H1 (cell line): ENCODE measurements at regions not wholly inside any gene's neighbourhood (a gene's known extent, or its start where the extent isn't known, plus 50 kb on each side); places are given as distances from the start of the nearest gene placed in this dataset.

ENCODE experiments used
- CTCF ChIA-PET: fragments of 300-600 bp; sonication (Branson Sonifier 250); formaldehyde crosslinking; loops from one replicate; lab custom pipeline; 2021; ENCODE audit not compliant: partially characterized antibody; lab: Charles Lee
- POLR2A ChIA-PET: fragments of 300-600 bp; sonication (Branson Sonifier 250); formaldehyde crosslinking; loops from one replicate; lab custom pipeline; 2021; ENCODE audit warnings: inconsistent platforms; ENCODE audit not compliant: partially characterized antibody; lab: Charles Lee
- DNase-seq, 2 experiments: peaks; one replicate each; pipeline versions ENCODE4 v3.0.0 to v3.0.0-alpha.2; 2010 to 2022; ENCODE audit warnings: low spot score in 2 of 2, low read depth in 1 of 2, mixed read lengths in 1 of 2
- FAIRE-seq: peaks from 2 replicates; lab custom pipeline; 2011; peaks lifted over from hg19 to GRCh38; lab: Jason Lieb, UNC
- H2AFZ ChIP-seq: 2 replicates; pipeline ENCODE4 v1.8.1; 2012; ENCODE audit warnings: low read length, inconsistent platforms
- H2AK5ac ChIP-seq: 2 replicates; pipeline ENCODE4 v1.6.1; 2013; ENCODE audit warnings: low read depth, low read length
- H2BK120ac ChIP-seq: replicated peaks from 2 replicates; pipeline ENCODE3; 2013; ENCODE audit warnings: low read depth, low read length, inconsistent platforms
- H2BK12ac ChIP-seq: 2 replicates; pipeline ENCODE4 v1.6.1; 2013; ENCODE audit warnings: low read depth, low read length
- H2BK15ac ChIP-seq: 2 replicates; pipeline ENCODE4 v1.6.1; 2013; ENCODE audit warnings: low read length
- H2BK20ac ChIP-seq: 2 replicates; pipeline ENCODE4 v1.6.1; 2013; ENCODE audit warnings: low read length
- H2BK5ac ChIP-seq: 2 replicates; pipeline ENCODE4 v1.6.1; 2013; ENCODE audit warnings: low read depth, low read length
- H3K14ac ChIP-seq: 2 replicates; pipeline ENCODE4 v1.6.1; 2013; ENCODE audit warnings: inconsistent platforms; ENCODE audit not compliant: insufficient read length
- H3K18ac ChIP-seq: 2 replicates; pipeline ENCODE4 v1.6.1; 2013; ENCODE audit warnings: low read length; ENCODE audit errors: extremely low read depth
- H3K23ac ChIP-seq: 2 replicates; pipeline ENCODE4 v1.6.1; 2013; ENCODE audit warnings: inconsistent platforms; ENCODE audit not compliant: insufficient read length
- H3K23me2 ChIP-seq: 2 replicates; pipeline ENCODE4 v1.6.1; 2013; ENCODE audit warnings: low read depth, low read length
- H3K27ac ChIP-seq: 2 replicates; pipeline ENCODE4 v1.6.1; 2011; ENCODE audit warnings: low read depth, low read length, inconsistent platforms
- H3K27me3 ChIP-seq, 4 experiments: replicated peaks in 1 of 4; 1 replicate in 1 of 4; 2 replicates in 3 of 4; pipeline versions ENCODE4 v1.6.1 to v1.8.1; 2011 to 2013; ENCODE audit warnings: low read length in 3 of 4, mild to moderate bottlenecking in 3 of 4, inconsistent platforms in 2 of 4, mixed read lengths in 2 of 4, moderate library complexity in 1 of 4; ENCODE audit not compliant: control insufficient read depth in 3 of 4, insufficient read depth in 3 of 4; ENCODE audit errors: extremely low read depth in 1 of 4
- H3K36me3 ChIP-seq, 4 experiments: 2 replicates each; pipeline versions ENCODE4 v1.6.1 to v1.8.1; 2011 to 2013; ENCODE audit warnings: mild to moderate bottlenecking in 4 of 4, low read length in 3 of 4, moderate library complexity in 2 of 4, control low read depth in 1 of 4, inconsistent platforms in 1 of 4; ENCODE audit not compliant: insufficient read depth in 4 of 4, control insufficient read depth in 2 of 4
- H3K4ac ChIP-seq: replicated peaks from 2 replicates; pipeline ENCODE3; 2013; ENCODE audit warnings: low read length, low read depth, mixed read lengths, inconsistent platforms; ENCODE audit not compliant: insufficient read length
- H3K4me1 ChIP-seq, 4 experiments: replicated peaks in 1 of 4; 1 replicate in 1 of 4; 2 replicates in 3 of 4; pipeline versions ENCODE4 v1.6.1 to v1.8.1; 2011 to 2013; ENCODE audit warnings: low read length in 3 of 4, inconsistent platforms in 2 of 4, mixed read lengths in 1 of 4; ENCODE audit not compliant: insufficient read depth in 4 of 4, control insufficient read depth in 3 of 4
- H3K4me2 ChIP-seq, 2 experiments: 2 replicates each; pipeline versions ENCODE4 v1.6.1 to v1.8.1; 2011 to 2013; ENCODE audit warnings: low read depth in 2 of 2, low read length in 2 of 2, control low read depth in 1 of 2, inconsistent platforms in 1 of 2, mild to moderate bottlenecking in 1 of 2; ENCODE audit not compliant: insufficient read depth in 1 of 2
- H3K4me3 ChIP-seq, 4 experiments: fragments of 200-600, 300-600 bp in 1 of 4; sonication (generic), shearing (Covaris generic), sonication (Bioruptor Twin) in 1 of 4; 2 replicates each; pipeline versions ENCODE4 v1.5.1 to v1.8.1; 2011 to 2016; ENCODE audit warnings: low read length in 4 of 4, low read depth in 3 of 4, control low read depth in 2 of 4, inconsistent platforms in 2 of 4, mild to moderate bottlenecking in 2 of 4, mixed read lengths in 1 of 4, moderate library complexity in 1 of 4; ENCODE audit not compliant: insufficient read depth in 2 of 4; ENCODE audit errors: extremely low read depth in 1 of 4
- H3K56ac ChIP-seq: replicated peaks from 2 replicates; pipeline ENCODE3; 2013; ENCODE audit warnings: low read depth, mild to moderate bottlenecking, mixed read lengths, low read length, inconsistent platforms; ENCODE audit not compliant: insufficient read length
- H3K79me1 ChIP-seq: 2 replicates; pipeline ENCODE4 v1.6.1; 2013; ENCODE audit warnings: low read depth, low read length, control low read depth
- H3K79me2 ChIP-seq, 2 experiments: 2 replicates each; pipeline versions ENCODE4 v1.6.1 to v1.8.1; 2012 to 2013; ENCODE audit warnings: low read length in 2 of 2, mild to moderate bottlenecking in 2 of 2, inconsistent platforms in 1 of 2; ENCODE audit not compliant: insufficient read depth in 2 of 2, control insufficient read depth in 1 of 2
- H3K9ac ChIP-seq, 4 experiments: replicated peaks in 1 of 4; 1 replicate in 1 of 4; 2 replicates in 3 of 4; pipeline versions ENCODE4 v1.6.1 to v1.8.1; 2011 to 2013; ENCODE audit warnings: low read depth in 3 of 4, low read length in 3 of 4, control low read depth in 2 of 4, mild to moderate bottlenecking in 2 of 4, moderate library complexity in 2 of 4, inconsistent platforms in 1 of 4; ENCODE audit errors: extremely low read depth in 1 of 4
- H3K9me3 ChIP-seq, 2 experiments: 2 replicates each; pipeline versions ENCODE4 v1.6.1 to v1.8.1; 2012 to 2013; ENCODE audit warnings: mild to moderate bottlenecking in 2 of 2, moderate library complexity in 2 of 2, control low read depth in 1 of 2, inconsistent platforms in 1 of 2, low read depth in 1 of 2, low read length in 1 of 2, mixed read lengths in 1 of 2; ENCODE audit not compliant: insufficient read depth in 2 of 2
- H4K20me1 ChIP-seq, 2 experiments: replicated peaks in 1 of 2; 2 replicates each; pipeline versions ENCODE3 to v1.8.1; 2011 to 2013; ENCODE audit warnings: inconsistent platforms in 2 of 2, low read length in 2 of 2, mild to moderate bottlenecking in 1 of 2; ENCODE audit not compliant: insufficient read depth in 2 of 2, control insufficient read depth in 1 of 2
- H4K5ac ChIP-seq: 2 replicates; pipeline ENCODE4 v1.6.1; 2013; ENCODE audit warnings: low read length, low read depth, mixed read lengths, inconsistent platforms; ENCODE audit not compliant: insufficient read length
- H4K8ac ChIP-seq: 2 replicates; pipeline ENCODE4 v1.8.0; 2013; ENCODE audit warnings: mild to moderate bottlenecking, moderate library complexity, low read length, inconsistent platforms; ENCODE audit not compliant: insufficient read depth; ENCODE audit errors: extremely low read depth
- H4K91ac ChIP-seq: replicated peaks from 2 replicates; pipeline ENCODE3; 2013; ENCODE audit warnings: low read length, mixed read lengths, inconsistent platforms; ENCODE audit not compliant: insufficient read length
- ATF2 ChIP-seq: IDR thresholded peaks from 2 replicates; pipeline ENCODE4 v1.6.1; 2012; ENCODE audit warnings: low read length, inconsistent platforms
- BACH1 ChIP-seq: IDR thresholded peaks from 2 replicates; pipeline ENCODE4 v1.6.1; 2012; ENCODE audit warnings: low read length, improper control_type of control experiment
- CEBPB ChIP-seq: IDR thresholded peaks from 2 replicates; pipeline ENCODE4 v1.6.1; 2012; ENCODE audit warnings: low read depth, low read length
- CHD2 ChIP-seq: IDR thresholded peaks from 2 replicates; pipeline ENCODE4 v1.6.1; 2012; ENCODE audit warnings: low read length, improper control_type of control experiment
- CTBP2 ChIP-seq: IDR thresholded peaks from 2 replicates; pipeline ENCODE4 v1.7.0; 2011; ENCODE audit warnings: borderline replicate concordance, mild to moderate bottlenecking, moderate library complexity, mixed read lengths, low read length; ENCODE audit not compliant: insufficient read depth, insufficient read length
- EGR1 ChIP-seq: IDR thresholded peaks from 2 replicates; pipeline ENCODE4 v1.6.1; 2011; ENCODE audit warnings: low read depth, low read length, borderline replicate concordance
- KDM4A ChIP-seq: IDR thresholded peaks from one replicate; pipeline ENCODE4 v1.7.1; 2012; ENCODE audit warnings: low read depth, mild to moderate bottlenecking, moderate library complexity, low read length, inconsistent platforms; ENCODE audit not compliant: severe bottlenecking
- MAFK ChIP-seq: IDR thresholded peaks from 2 replicates; pipeline ENCODE4 v1.6.1; 2012; ENCODE audit warnings: low read depth, mild to moderate bottlenecking, improper control_type of control experiment, low read length
- NRF1 ChIP-seq: IDR thresholded peaks from 2 replicates; pipeline ENCODE4 v1.6.1; 2011; ENCODE audit warnings: mild to moderate bottlenecking, low read depth, low read length, improper control_type of control experiment
- RAD21 ChIP-seq, 2 experiments: IDR thresholded peaks in 1 of 2; conservative IDR thresholded peaks in 1 of 2; 2 replicates each; pipeline ENCODE4 v1.6.1; 2011; ENCODE audit warnings: low read depth in 2 of 2, low read length in 2 of 2, improper control_type of control experiment in 1 of 2, inconsistent platforms in 1 of 2, mild to moderate bottlenecking in 1 of 2, moderate library complexity in 1 of 2
- SP2 ChIP-seq: IDR thresholded peaks from 2 replicates; pipeline ENCODE4 v1.6.1; 2012; ENCODE audit warnings: mild to moderate bottlenecking, low read length, inconsistent platforms
- YY1 ChIP-seq: IDR thresholded peaks from 2 replicates; pipeline ENCODE4 v1.6.1; 2011; ENCODE audit warnings: low read depth, mild to moderate bottlenecking, low read length
- ZNF274 ChIP-seq: IDR thresholded peaks from 2 replicates; pipeline ENCODE4 v1.7.0; 2012; ENCODE audit warnings: low read length, borderline replicate concordance; ENCODE audit errors: extremely low read depth
- WGBS, 2 experiments: shearing (Covaris generic) in 1 of 2; methylation state at CpG; one replicate each; pipeline versions ENCODE4 v1.1.6 to v1.1.7; 2013 to 2015; ENCODE audit warnings: low lambda C conversion rate in 2 of 2, mixed read lengths in 2 of 2, inconsistent platforms in 1 of 2, low coverage in 1 of 2, missing lambda C conversion rate in 1 of 2; ENCODE audit not compliant: insufficient replicate concordance in 2 of 2, insufficient coverage in 1 of 2, insufficient read length in 1 of 2; ENCODE audit errors: extremely low coverage in 1 of 2, missing lambda C conversion rate in 1 of 2; 5-methylcytosine and 5-hydroxymethylcytosine counted together

- no peak overlapping the region for H2AFZ ChIP-seq
- no peaks in the 10 kb centered on the region for H3K79me1 ChIP-seq
- H4K91ac ChIP-seq = no peak overlapping the region
- no peak overlapping the region for H3K27ac ChIP-seq
- H4K8ac ChIP-seq = no peak overlapping the region
- H3K4me3 ChIP-seq = no peak overlapping the region
- no peak overlapping the region for H2BK15ac ChIP-seq
- no peak overlapping the region for H3K23ac ChIP-seq
- no peak overlapping the region for H3K9ac ChIP-seq
- H3K4me2 ChIP-seq = no peak overlapping the region
- no peak overlapping the region for H2BK12ac ChIP-seq
- H3K4ac ChIP-seq = no peak overlapping the region
- no peaks in the 10 kb centered on the region for H3K27me3 ChIP-seq
- 97% methylated on average over 2 of the region's 2 CpGs; no CpG with 5 or more reads in 1 of the 2 experiments for WGBS, 2 experiments
- FAIRE-seq (no peak), DNase-seq (no peak)
- H4K5ac ChIP-seq = no peak overlapping the region
- ChIA-PET POLR2A (no interaction called here), CTCF (no interaction called here)
- H2BK20ac ChIP-seq = no peak overlapping the region
- H2AK5ac ChIP-seq = no peak overlapping the region
- H3K56ac ChIP-seq = no peak overlapping the region
- no peaks in the 10 kb centered on the region for H3K79me2 ChIP-seq
- H3K18ac ChIP-seq = no peak overlapping the region
- no peak overlapping the region for H2BK5ac ChIP-seq
- no peaks in the 10 kb centered on the region for H3K4me1 ChIP-seq
- no peaks in the 10 kb centered on the region for H4K20me1 ChIP-seq
- H3K9me3 ChIP-seq = no peaks in the 10 kb centered on the region
- no peak overlapping the region for H3K14ac ChIP-seq
- no peaks in the 10 kb centered on the region for H3K36me3 ChIP-seq
- H3K23me2 ChIP-seq = no peaks in the 10 kb centered on the region
- H2BK120ac ChIP-seq = no peak overlapping the region
- no peak for TF ChIP-seq KDM4A
- TF ChIP-seq SP2 = no peak
- TF ChIP-seq CHD2 = no peak
- TF ChIP-seq YY1 = no peak
- TF ChIP-seq ATF2 = no peak
- TF ChIP-seq RAD21 (IDR thresholded peaks at IDR 0.05 in 1 of 2, conservative IDR thresholded peaks at IDR 0.05 in 1 of 2; ENCODE audit: low read depth in 2 of 2, low read length in 2 of 2) = no peak
- no peak for TF ChIP-seq CEBPB
- no peak for TF ChIP-seq EGR1
- no peak for TF ChIP-seq BACH1
- no peak for TF ChIP-seq CTBP2
- no peak for TF ChIP-seq MAFK
- TF ChIP-seq ZNF274 = no peak
- no peak for TF ChIP-seq NRF1
Observed at GRCh38 chr12:105970885-105971284, 167.9 kb downstream of the NUAK1 start.
